Right renal cortex interstitium (tissue), 3 donors: ENCODE measurements at regions not wholly inside any gene's neighbourhood (a gene's known extent, or its start where the extent isn't known, plus 50 kb on each side); places are given as distances from the start of the nearest gene placed in this dataset.

Experiments used
- DNase-seq, 3 donors: peaks; one replicate each; pipeline ENCODE4 v3.0.0-alpha.2; 2013; ENCODE audit warnings: low read depth in 3 of 3, low spot score in 2 of 3

DNA sequence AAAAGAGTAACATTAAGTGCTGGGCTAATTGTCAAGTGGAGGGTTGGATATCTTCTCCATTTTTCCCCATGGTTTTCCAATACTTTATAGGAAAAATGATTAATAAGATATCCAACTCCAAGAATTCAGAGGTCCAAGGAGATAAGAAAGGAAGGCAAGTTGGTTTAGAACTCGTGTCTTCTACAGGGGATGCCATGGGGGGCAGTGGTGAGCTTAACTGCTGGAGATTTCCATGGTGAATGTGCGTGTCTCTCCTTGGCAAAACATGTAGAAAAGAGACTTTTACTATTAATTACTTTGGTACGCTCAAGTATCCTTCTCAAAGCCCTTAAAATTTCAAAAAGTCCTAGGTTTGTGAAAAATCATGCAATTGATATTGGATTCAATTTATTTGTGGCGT lies 982.9 kb upstream of the RBFOX1 start:
- no peak for DNase-seq

GRCh38 chr16:6345090-6345489 lies 987.6 kb upstream of the RBFOX1 start:
- no peak for DNase-seq

DNA sequence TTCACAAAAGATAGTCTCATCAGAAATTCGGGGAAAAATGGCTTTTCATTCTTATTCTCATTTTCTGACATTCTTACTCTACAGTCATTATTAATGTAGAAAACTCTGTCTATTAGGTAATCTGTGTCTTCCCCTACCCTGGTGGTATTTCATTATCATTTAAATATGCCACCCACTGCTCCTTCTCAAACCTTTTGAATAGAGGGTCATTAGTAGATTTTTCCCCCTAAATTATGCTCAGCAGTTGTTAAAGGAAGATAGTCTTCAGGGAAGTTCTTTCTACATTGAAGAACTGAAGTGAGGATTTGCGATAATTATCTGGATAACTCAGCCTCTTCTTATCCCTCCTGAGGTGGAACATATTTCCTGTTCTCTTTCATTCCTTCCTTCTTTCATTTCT lies 989.5 kb upstream of the RBFOX1 start:
- no peak for DNase-seq

- no peak for DNase-seq
These were observed 990.7 kb upstream of the RBFOX1 start for GRCh38 chr16:6341981-6342380.

DNA sequence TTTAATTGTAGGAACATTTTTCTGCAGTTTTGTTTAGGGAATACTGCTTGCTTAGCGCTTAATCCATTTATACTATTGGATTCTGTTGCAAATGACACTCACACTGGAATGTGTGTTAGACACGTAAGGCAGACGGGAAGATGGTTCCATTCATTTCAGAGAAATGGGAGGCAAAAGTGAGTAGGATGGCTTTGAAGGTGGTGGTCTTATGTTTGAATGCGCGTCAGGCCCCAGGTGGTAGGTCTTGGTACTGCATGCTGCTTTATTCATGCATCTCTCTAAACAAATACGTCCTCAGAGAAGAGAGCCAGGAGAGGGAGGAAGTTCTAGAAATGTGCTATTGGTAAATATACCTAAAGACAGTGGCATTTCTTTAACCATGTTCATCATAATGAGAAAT lies 997.6 kb upstream of the RBFOX1 start:
- DNase-seq = no peak

DNA sequence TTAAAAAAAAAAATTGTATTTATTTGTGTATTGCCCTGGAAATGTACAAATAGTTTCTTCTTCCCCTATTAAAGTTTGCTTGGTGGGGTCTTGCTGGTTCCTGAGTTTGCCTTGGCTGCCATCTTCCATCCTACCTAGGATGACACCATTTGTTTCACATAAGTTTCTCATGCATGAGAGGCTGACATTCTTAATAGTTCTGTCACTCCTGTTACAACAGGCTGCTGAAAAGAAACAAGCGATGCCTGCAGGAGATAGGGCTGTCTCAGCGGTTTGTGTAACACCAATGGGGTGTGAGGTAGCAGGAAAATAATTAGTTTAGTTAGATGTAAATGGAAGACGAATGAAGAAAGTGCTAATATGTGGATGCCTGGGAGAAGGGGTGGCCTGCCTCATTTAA lies 1000.9 kb upstream of the RBFOX1 start:
- DNase-seq = no peak

- DNase-seq = no peak
These were observed 1014.7 kb upstream of the RBFOX1 start for GRCh38 chr16:6317934-6318333.

- DNase-seq = no peak
These were observed 1023.4 kb upstream of the RBFOX1 start for GRCh38 chr16:6309271-6309670.

GRCh38 chr16:6308176-6308575 lies 1024.5 kb upstream of the RBFOX1 start:
- no peak for DNase-seq

GRCh38 chr16:6300523-6300922 lies 1032.1 kb upstream of the RBFOX1 start:
- DNase-seq = no peak

DNA sequence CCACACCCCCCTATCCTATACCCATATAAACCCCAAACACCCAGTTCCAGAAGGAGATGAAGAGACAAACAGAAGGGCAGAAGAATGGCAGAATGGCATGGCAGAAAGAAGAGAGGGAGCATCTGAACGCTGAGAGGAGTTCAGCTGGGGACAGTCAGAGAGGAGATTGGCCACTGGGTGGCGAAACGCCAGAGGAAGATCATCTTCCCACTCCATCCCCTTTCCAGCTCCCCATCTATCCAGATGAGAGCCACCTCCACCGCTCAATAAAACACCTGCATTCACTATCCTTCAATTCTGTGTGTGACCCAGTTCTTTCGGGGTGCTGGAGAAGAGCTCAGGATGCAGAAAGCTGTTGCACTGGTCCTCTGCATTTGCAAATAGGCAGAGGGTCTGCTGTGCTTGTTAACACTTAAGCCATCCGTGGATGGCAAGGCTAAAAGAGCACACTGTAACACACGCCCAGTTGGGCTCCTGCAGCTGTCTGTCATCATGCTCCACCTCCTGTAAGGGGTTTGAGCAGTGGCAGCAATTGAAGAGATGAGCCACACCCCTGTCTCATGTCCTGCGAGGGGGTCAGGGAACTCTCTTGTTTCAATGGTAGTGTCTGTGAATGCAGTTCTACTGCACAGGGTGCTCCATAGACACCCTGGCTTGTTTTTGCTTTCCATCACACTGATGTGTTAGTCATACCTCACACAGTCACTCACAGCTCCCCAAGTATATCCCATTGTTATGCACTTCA lies 1034.8 kb upstream of the RBFOX1 start:
- no peak for DNase-seq

DNA sequence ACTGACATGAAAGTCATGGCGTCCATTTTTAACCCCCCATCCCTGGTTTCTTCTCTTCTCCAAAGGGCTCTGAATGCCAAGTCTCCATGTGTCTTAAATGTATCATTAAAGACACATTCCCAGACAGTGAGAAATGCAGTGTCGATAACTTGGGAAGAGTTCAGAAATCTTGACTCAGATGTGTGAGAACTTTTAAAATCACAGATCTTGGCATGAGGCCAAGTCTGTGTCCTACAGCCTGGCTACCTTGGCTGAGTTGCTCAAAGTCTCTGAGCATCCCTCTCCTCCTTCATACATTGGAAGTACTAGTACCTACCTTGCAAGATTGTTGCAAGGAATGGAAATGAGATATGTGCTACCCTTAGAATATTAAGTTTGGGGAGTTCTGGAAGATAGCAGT lies 1046.5 kb upstream of the RBFOX1 start:
- no peak for DNase-seq

DNA sequence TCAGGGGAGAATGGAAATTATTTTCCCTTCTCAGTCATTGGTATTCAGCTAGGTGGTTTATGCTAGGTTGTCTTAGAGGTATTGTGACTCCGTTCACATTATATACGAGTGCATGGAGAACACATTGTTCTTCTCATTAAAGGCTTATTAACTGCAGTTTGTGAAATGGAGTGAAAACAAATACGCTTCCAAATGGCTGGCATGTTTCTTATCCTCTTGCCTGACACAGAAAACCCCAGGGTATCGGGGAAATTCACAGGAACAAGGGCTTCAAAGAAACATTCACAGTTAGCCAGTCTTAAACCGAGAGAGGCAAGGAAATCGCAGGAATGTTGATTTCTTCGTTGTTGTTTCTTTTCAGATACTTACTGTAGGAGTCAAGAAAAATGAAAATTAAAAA lies 1047.9 kb upstream of the RBFOX1 start:
- DNase-seq = no peak

- no peak for DNase-seq
These were observed 1050.7 kb upstream of the RBFOX1 start for GRCh38 chr16:6281994-6282393.

DNA sequence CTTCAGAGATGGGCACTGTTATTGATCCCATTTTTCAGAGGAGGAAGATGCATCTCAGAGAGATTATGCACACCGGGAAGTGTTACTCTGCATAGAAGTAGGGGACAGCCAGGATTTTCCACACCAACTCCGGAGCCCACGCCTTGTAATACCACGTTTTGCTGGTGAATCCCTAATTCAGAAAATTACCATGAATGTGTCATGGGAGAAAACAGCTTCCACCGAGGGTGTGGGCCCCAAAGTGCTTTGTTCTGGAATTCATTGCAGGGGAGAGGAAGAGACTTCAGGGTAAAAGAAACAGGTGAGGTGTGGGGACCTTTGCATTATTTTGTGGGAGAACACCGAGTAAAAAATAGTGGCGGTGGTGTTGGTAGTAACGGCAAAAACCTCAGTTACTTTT lies 1051.4 kb upstream of the RBFOX1 start:
- no peak for DNase-seq

DNA sequence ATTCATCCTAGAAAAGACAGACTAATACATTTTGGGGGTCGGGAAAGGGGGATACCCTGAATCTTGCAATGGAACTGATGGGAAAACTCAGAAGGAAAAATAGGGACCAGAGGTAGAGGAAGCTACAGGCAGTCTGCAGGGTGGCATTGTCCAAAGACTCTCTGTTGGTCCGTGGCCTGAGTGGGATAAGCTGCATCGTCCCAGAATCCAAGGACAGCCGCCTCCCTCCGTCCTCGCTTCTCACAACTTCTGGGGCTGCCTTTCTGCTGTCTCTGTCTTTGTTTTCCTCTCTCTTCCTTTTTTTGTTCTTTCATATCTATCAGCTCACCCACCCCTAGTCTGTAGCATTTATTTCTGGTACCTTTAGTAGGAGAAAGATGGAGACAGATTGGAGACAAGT lies 1052.6 kb upstream of the RBFOX1 start:
- no peak for DNase-seq

DNA sequence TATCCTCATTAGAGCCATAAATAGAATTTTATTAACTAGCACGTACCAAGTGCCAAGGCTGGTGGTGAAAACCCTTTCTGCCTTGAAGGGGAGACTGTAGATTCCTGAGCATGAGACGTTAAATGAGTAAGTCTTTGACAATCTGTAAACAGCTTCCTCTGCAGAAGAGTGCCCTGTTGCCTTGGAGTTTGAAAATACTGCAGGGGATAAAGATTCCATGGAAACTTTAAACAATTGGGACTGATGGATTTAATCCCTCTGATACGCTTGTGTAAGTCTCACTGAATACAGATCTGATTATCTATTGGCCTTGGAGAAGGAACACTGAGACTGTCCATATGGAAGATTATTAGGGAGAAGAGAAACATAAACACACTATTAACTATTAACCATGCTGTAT lies 1053.4 kb upstream of the RBFOX1 start:
- DNase-seq = no peak

DNA sequence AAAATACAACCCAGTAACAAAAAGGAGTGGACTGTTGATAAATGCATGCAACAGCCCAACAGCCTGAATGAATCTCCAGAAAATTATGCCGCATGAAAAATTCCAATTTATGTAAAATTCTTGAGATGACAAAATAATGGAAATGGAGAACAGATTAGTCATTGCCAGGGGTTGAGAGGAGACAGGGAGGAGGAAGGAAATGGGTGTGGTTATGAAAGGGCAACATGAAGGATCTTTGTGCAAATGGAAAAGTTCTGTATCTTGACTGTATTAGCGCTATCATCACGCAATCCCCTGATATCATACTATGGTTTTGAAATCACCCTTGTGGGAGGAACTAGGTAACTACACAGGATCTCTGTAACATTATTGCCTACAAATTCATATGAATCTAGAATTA lies 1058.3 kb upstream of the RBFOX1 start:
- no peak for DNase-seq

- no peak for DNase-seq
These were observed 1065.0 kb upstream of the RBFOX1 start for GRCh38 chr16:6267682-6268081.

DNA sequence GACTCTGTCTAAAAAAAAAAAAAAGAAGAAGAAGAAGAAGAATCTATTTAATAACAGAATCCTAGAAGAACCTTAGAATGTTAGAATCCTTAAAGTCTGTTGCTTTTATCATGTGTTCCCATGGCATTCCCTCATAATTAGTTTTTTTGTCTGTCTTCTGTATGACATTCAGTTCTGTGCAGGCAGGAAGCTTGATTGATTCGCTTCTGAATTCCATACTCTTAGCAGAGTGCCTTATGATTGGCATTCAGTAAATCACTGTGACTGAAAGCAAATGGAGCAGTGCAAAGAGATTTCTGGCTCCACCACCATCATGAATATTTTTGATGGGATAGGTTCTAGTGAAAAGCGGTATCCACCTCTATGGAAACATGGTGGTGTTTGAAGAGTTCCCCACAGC lies 1065.9 kb upstream of the RBFOX1 start:
- no peak for DNase-seq

DNA sequence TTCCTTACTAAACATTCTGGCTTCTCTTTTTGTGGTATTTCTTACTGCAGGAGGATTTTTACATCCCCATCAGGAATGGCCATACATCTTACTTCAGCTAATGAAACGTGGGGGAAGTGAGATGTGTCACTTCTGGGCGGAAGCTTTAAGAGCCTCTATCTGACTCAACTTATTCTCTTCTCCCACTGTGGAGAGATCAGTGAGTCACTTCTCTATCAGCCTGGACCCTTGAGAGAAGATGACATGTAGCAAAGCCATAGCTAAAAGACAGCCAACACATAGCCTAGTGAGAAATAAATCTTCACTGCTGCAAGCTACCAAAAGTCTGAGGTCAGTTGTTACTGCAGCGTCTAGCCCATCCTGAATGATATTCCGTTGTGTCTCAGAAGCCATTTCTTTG lies 1066.7 kb upstream of the RBFOX1 start:
- DNase-seq = no peak

GRCh38 chr16:6258056-6258455 lies 1074.6 kb upstream of the RBFOX1 start:
- no peak for DNase-seq

- no peak for DNase-seq
These were observed 1080.1 kb upstream of the RBFOX1 start for GRCh38 chr16:6252541-6252940.
